Loucy (cell line): ENCODE measurements at regions not wholly inside any gene's neighbourhood (a gene's known extent, or its start where the extent isn't known, plus 50 kb on each side); places are given as distances from the start of the nearest gene placed in this dataset.

Source experiments
- H2AFZ ChIP-seq: fragments of 200-600 bp; sonication (generic); 2 replicates; pipeline ENCODE4 v1.6.0; 2016; ENCODE audit warnings: antibody characterized with exemption, mild to moderate bottlenecking, low read length, moderate library complexity
- H3F3A ChIP-seq: fragments of 200-600 bp; 2 replicates; pipeline ENCODE4 v1.6.0; 2016; ENCODE audit warnings: antibody characterized with exemption, low read depth, mild to moderate bottlenecking
- H3K27me3 ChIP-seq: fragments of 200-600 bp; sonication (generic); 2 replicates; pipeline ENCODE4 v1.6.1; 2014; ENCODE audit warnings: low read length, mild to moderate bottlenecking; ENCODE audit not compliant: insufficient read depth, poor library complexity, severe bottlenecking
- H3K36me3 ChIP-seq: fragments of 200-600 bp; sonication (generic); 2 replicates; pipeline ENCODE4 v1.6.1; 2016; ENCODE audit warnings: low read length; ENCODE audit not compliant: insufficient read depth
- H3K4me1 ChIP-seq: fragments of 200-600 bp; sonication (generic); 2 replicates; pipeline ENCODE4 v1.5.1; 2014; ENCODE audit warnings: low read length, mild to moderate bottlenecking; ENCODE audit not compliant: insufficient read depth, poor library complexity, severe bottlenecking
- H3K4me2 ChIP-seq: fragments of 200-600 bp; sonication (generic); 2 replicates; pipeline ENCODE4 v1.6.0; 2014; ENCODE audit warnings: antibody characterized with exemption, low read length, low read depth, mild to moderate bottlenecking; ENCODE audit not compliant: poor library complexity, severe bottlenecking
- H3K4me3 ChIP-seq: fragments of 200-600 bp; sonication (generic); 2 replicates; pipeline ENCODE4 v1.5.1; 2014; ENCODE audit warnings: low read length, mild to moderate bottlenecking, mixed read lengths; ENCODE audit not compliant: poor library complexity, severe bottlenecking
- H3K79me2 ChIP-seq: fragments of 200-600 bp; sonication (generic); 2 replicates; pipeline ENCODE4 v1.6.1; 2014; ENCODE audit warnings: low read length; ENCODE audit not compliant: insufficient read depth
- H3K9ac ChIP-seq: fragments of 200-600 bp; sonication (generic); 2 replicates; pipeline ENCODE4 v1.6.0; 2014; ENCODE audit warnings: mild to moderate bottlenecking, low read depth, low read length, moderate library complexity; ENCODE audit not compliant: poor library complexity, severe bottlenecking
- H3K9me2 ChIP-seq: fragments of 200-600 bp; sonication (generic); replicated peaks from 2 replicates; pipeline ENCODE4 v1.6.1; 2016; ENCODE audit warnings: low read depth, low read length, mixed read lengths
- H3K9me3 ChIP-seq: fragments of 200-600 bp; sonication (generic); 2 replicates; pipeline ENCODE4 v1.6.1; 2014; ENCODE audit warnings: mild to moderate bottlenecking, antibody characterized with exemption, low read length, low read depth; ENCODE audit not compliant: insufficient read depth
- H4K20me1 ChIP-seq: fragments of 200-600 bp; sonication (generic); 2 replicates; pipeline ENCODE4 v1.6.0; 2014; ENCODE audit warnings: antibody characterized with exemption, low read length, mild to moderate bottlenecking; ENCODE audit not compliant: insufficient read depth, poor library complexity, severe bottlenecking
- CTCF ChIP-seq: fragments of 200-600 bp; sonication (generic); conservative IDR thresholded peaks from 2 replicates; pipeline ENCODE4 v1.5.1; 2014; ENCODE audit warnings: mild to moderate bottlenecking, antibody characterized with exemption, low read length
- EZH2phosphoT487 ChIP-seq: fragments of 200-600 bp; IDR thresholded peaks from 2 replicates; pipeline ENCODE4 v1.6.1; 2018; ENCODE audit warnings: antibody characterized with exemption, mild to moderate bottlenecking, moderate library complexity, borderline replicate concordance

GRCh38 chr5:77828445-77828844 is 52.3 kb upstream of the TBCA start:
- no peak overlapping the region for H2AFZ ChIP-seq
- H3K9ac ChIP-seq = no peak overlapping the region

More at GRCh38 chr5:77828445-77828844, 52.3 kb upstream of the TBCA start:
- Histone ChIP-seq H3K36me3 (no peaks in the 10 kb centered on the region), H3K4me3 (no peak overlapping the region), H3K9me3 (no peaks in the 10 kb centered on the region), H4K20me1 (no peaks in the 10 kb centered on the region), H3K4me1 (no peaks in the 10 kb centered on the region), H3K79me2 (no peaks in the 10 kb centered on the region), H3K4me2 (no peak overlapping the region), H3K27me3 (no peaks in the 10 kb centered on the region), H3F3A (no peaks in the 10 kb centered on the region), H3K9me2 (no peaks in the 10 kb centered on the region)
- no peak for TF ChIP-seq EZH2phosphoT487
- TF ChIP-seq CTCF = peak; percentile 37
